DLD1 (cell line): ENCODE measurements at regions not wholly inside any gene's neighbourhood (a gene's known extent, or its start where the extent isn't known, plus 50 kb on each side); places are given as distances from the start of the nearest gene placed in this dataset.
"Not testable (repeated sequence)": the region's sequence is repeated elsewhere in the genome, so short reads cannot be mapped to it uniquely, and the experiment has no call there.

ENCODE experiments used
- in situ Hi-C: cut with HindIII; loops from 2 replicates; pipeline ENCODE4 v1.10.0; 2017; ENCODE audit warnings: low sequenced_read_pairs

DNA sequence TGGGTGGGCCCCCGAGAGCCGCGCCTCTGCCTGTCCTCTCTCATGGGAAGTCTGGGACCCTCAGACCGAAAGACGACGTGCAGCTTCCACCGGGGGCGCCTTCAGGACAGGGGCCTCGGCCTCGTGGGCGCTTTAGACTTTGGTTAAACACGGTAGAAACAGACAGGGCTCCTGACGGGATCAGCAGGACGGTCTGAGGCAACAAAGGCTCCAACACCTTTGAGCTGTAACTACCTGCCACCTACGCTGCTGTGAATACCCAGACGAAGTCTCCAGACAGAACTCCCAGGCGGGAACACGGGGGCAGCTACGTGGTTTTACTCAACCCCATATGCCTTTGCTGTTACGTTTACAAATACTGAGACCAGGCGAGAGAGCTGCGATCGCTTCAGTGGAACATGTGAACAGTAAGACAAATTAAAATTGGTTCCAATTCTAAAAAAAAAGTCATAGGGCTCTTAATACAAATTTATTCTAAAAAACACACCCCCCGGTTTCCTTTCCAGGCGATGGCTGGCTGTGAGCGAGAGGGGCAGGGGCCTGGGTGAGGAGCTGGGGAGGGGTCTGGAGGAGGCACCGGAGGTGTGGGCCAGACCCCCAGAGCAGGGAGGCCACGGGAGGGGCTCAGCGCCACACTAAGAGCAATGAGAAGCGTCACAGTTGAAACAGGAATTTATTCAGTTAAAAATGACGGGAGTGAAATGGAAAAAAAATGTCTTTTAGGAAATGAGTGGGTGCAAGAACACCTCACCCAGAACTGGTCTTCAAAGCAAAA lies 453.2 kb downstream of the QKI start:
- in situ Hi-C loops = no loop called here

DNA sequence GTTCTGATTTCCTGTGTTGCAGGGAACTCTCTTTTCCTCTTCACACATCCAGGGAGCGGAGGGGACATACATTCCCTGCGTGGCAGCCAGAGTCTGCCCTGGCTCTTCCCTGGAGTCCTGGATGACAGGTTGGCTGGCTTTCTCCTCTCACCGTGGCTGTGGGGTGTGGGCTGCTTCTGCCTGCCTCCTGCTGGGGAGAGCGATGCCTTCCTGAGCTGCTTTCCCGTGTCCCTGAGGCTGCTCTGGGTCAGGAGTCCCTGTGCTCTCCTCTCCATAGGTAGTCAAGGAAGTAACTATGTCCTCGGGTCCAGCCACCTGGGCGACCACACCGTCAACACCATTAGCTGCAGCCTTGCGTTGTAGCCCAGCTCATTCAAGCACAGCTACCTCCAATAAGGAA lies 451.7 kb downstream of the QKI start:
- in situ Hi-C loops = no loop called here

DNA sequence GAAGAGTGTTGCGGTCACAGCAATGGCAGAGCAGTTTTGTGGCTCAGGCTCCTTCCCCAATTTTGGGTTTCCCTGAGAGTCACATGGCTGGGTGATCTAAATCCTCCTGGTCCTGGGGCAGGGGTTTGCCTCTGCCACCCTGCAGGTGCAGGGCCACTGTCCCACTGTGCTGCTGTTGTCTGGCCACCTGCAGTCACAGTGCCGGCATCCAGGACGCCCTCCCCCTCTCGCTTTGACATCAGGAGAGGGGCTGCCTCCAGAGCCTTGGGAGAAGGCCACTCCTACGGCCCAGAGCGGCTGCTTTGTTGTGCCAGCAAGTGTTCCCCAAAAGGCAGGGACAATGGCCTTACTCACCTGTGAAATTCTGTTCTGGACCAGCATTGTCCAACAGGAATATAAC lies 449.0 kb downstream of the QKI start:
- in situ Hi-C loops = no loop called here

DNA sequence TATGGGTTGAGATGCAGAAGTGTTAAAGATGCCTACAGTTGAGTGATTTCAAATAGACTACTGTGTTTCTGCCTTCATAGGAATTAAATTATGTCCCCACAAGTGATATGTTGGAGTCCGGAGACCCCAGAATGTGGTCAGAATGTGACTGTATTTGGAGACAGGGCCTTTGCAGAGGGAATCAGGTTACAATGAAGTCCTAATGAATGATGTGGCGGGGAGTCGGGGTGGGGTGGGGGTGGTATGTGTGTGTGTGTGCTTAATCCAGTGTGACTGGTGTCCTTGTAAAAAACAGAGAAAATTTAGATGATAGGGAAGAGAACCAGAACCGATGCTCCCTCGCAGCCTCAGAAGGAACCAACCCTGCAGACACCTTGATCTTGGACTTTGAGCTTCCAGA lies 448.2 kb downstream of the QKI start:
- in situ Hi-C loops = no loop called here

DNA sequence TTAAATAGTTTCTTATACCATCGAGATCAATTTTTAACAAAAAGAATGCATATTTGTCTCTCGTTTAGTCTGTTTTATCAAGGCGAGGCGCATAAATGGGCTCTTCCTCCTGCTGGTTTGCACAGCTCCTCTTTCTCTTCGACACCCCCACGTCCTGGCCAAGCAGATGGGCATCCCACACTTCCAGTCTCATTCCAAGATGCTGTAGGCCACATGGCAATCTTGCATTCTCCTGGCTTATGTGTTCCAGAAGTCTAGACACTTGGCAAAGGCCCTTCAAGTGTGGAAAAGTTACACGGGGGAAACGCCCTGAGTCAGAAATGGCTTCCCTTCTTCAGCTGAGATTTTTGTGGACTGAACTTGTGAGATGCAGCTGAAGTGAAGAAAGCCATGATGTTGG lies 447.1 kb downstream of the QKI start:
- in situ Hi-C loops = no loop called here

DNA sequence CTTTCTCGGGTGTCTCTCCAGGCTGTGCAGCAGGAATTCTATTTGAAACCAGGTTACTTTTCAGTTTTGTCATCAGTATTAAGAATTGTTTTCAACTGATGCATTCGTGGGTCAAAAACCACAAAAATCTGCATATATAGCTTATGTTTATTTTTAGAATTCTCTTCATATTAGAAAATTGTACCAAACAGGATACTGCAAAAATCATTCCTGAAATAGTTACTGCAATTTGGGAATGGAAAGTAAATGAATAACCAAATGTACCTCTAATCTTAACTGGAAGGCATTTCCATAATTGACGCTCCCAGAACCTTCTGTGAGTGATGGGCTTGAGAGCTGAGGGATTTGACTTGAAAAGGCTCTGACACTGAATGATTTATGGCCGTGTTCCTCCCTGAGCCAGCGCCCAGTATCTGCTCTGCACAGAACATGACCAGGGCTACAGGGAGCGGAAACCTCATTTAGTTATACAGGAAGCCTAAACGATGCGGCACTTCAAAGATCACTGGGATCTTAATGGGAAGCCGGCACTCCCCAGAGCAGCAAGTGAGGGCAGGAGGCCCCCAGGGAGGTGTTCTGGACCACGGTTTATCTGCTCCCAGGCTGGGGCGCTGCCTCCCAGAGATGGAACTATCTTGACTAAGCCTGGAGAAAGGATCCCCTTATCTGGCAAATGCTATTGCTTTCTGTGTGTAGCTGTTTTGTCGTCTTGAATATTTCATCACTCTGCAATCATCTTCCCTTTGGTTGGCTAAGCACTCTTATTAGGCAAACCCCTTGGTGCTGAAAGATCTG lies 446.0 kb downstream of the QKI start:
- in situ Hi-C loops = no loop called here

DNA sequence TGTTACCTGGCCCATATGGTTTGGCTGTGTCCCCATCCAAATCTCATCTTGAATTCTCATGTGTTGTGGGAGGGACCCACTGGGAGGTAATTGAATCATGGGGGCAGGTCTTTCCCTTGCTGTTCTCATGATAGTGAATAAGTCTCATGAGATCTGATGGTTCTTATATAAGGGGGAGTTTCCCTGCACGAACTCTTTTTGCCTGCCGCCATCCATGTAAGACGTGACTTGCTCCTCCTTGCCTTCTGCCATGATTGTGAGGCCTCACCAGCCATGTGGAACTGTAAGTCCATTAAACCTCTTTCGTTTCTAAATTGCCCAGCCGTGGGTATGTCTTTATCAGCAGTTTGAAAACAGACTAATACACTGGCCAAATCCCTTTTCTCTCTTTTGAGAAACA lies 444.4 kb downstream of the QKI start:
- in situ Hi-C loops = not testable (repeated sequence)

DNA sequence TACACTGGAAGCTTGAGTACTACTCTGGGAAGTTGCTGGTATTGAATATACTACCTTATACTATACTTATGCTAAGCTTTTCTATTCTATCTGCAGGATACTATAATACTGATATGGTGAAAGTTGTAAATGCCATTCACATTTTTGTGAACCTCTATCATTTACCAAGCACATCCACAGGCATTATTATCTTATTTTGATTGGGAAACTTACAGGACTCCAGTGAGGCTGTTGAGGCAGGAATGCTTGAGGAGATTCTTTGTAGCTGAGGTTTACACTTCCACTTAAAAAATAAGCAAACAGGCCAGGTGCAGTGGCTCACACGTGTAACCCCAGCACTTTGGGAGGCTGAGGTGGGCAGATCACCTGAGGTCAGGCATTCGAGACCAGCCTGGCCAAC lies 442.9 kb downstream of the QKI start:
- in situ Hi-C loops = no loop called here

DNA sequence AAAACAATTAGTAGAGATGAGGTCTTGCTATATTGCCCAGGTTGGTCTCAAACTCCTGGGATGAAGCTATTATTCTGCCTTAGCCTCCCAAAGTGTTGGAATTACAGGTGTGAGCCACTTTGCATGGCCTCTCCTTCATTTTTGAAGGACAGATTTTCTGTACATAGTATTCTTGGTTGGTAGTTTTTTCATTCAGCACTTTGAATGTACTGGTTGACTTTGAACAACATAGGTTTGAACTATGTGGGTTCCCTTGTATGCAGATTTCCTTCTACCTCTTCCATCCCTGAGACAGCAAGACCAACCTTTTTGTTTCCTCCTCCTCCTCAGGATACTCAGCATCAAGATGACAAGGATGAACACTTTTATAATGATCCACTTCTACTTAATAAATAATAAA lies 436.4 kb downstream of the QKI start:
- in situ Hi-C loops = no loop called here

DNA sequence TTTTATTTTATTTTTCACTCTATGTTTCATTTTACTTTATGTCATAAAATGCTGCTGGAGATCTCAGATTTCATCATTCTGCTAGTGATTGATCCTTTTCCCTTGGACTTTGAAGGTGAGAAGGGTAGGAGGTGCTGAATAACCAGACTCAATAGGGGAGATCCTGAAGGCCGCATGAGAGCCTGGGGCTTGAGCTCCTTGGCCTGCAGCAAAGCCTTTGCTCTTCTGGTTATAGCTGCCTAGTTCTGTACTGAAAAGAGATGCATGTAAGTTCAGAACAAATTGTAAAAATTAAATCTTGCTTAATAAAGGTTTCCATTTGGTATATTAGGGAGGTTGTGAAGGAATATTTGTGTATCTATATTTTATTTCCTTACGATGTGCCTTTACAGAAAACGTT lies 430.2 kb downstream of the QKI start:
- in situ Hi-C loops = no loop called here

DNA sequence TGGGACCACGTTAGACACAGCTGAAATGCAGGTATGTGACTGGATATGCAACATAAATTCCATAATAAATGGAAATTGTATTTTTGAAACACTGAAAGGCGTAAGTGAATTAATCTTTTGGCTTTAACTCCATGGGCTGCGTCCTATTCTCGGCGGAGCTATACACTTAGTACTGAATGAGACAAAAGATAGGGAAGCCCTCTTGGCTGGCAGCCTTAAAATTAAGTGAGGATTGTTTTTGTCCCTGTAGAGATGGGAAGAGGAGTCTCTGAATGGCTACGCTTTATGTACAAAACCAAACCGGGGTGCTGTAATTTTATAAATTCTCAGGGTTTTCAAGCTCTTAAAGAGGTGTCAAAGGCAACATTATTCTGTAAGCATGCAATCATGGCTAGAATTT lies 429.8 kb downstream of the QKI start:
- in situ Hi-C loops = no loop called here

DNA sequence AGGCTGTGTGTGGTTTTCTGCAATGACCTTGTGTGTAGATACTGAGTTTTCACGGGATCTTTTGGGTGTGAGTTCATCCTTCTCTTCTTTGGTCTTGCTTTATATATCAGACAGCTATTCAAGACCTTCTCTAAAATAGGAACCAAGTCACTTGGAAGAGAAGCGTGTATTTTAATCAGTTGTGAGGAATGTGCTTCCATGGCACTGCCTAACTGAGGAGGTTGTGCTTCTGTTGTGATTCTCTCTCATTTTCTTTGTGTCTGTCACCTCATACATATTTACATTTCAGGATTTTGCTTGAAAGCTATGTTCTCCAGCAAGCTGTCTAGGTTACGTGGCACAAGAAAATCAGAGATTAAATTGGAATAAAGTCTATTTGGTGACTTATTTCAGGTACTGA lies 428.7 kb downstream of the QKI start:
- in situ Hi-C loops = no loop called here

DNA sequence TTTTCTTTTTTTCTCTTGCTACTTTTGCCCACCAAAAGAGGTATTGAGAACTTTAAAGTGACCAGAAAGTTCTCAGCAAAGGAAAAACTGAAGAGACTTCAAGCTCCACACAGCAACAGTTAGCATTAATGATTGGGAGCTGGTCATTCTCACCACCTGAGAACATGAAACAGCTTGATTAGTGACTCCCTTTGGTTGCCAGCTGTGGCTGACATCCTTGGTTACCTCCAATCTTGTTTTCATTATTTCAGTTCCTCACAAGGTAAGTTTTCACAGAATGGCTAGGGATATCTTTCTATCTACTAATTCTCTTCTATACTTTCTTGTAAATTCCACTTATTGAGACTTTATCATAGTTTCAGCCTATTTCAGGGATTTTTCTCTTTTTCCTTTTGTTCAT lies 427.9 kb downstream of the QKI start:
- in situ Hi-C loops = no loop called here

DNA sequence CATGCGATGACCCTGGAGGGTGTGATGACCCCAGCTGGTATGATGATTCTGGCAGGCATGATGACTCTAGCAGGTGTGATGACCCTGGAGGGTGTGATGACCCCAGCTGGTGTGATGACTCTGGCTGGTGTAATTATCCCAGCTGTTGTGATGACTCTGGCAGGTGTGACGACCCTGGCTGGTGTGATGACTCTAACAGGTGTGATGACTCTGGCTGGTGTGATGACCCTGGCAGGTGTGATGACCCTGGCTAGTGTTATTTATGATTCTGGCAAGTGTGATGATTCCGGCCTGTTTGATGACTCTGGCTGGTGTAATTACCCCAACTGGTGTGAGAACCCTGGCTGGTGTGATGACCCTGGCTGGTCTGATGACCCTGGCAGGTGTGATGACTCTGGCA lies 427.2 kb downstream of the QKI start:
- in situ Hi-C loops = no loop called here

DNA sequence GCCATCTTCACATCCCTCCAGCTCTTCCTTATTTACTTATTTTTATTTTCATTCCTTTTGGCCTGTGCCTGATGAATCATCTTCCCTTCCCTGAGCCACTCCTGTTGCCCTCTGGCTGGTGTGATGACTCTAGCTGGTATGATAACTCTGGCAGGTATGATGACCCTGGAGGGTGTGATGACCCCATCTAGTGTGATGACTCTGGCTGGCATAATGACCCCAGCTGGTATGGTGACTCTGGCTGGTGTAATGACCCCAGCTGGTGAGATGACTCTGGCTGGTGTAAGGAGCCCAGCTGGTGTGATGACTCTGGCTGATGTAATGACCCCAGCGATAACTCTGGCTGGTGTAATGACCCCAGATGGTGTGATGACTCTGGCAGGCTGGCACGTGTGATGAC lies 426.8 kb downstream of the QKI start:
- in situ Hi-C loops = no loop called here

DNA sequence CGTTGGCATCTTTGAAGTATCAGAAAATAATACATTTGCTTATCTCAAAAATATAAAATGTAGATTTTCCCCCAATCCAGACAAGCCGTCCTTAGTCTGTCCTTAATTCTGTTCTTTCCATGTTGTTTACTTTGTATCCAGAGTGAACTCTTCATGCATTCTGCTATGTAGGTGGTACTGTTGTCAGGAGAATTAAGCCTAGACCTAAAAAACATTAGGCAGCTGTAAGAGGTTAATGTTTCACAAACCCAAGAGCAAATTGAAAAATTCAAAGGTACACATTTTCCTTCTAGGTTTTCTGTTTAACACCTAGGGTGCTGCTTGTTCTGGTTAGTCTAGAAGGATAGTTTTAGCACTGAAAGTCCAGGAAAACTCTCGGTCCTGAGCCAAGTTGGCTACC lies 426.4 kb downstream of the QKI start:
- in situ Hi-C loops = no loop called here

DNA sequence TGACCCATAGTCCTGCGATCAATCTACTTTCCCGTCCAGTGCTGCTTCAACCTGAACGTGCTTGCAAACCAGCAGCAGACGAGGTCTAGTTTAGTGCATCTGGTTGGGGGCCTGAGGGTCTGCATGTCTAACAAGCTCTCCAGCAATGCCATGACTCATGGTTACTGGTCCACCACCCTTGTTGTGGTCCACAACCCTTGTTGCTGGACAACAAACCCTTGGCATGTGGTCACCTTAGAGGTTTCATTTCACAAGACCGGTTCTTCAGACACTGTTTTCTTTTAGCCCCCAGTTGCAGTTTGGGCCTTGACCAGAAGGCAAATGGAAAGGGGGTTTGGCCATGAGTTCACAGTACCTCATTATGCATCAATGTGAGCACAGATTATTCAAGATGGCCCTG lies 424.8 kb downstream of the QKI start:
- in situ Hi-C loops = no loop called here

DNA sequence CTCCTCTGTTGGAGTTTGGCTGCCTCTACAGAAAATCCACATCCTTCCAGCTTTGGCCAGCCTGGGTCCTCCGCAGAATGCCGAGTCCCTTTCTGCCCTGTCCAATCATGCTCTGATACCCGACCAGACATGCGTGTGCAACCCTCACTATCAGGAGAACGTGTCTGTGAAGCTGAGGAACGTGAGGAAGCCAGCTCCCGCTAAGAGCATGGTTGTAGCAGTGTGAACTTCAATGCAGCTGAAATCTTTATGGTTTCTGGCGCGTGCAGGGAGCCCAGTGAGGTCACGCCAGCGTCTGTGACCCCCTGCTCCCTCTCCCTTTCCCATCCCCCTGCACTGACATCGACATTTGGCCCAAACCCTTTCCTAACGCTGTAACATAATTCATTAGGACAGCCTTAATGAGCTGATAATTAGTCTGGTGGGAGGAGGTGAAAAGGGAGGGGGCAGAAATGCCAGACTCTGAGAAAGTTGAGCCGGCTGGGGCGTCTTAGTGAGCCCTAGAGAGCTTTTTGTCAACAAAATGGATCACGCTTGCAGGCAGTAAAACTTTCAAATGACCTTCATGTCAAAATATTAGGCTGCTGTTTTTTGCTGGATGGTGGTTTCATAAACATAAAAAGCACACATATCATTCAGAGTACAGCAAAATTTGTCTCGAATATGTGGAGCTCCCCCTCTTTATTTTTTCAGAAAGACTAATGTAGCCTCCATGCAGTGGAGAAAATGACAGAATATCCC lies 423.3 kb downstream of the QKI start:
- in situ Hi-C loops = no loop called here

DNA sequence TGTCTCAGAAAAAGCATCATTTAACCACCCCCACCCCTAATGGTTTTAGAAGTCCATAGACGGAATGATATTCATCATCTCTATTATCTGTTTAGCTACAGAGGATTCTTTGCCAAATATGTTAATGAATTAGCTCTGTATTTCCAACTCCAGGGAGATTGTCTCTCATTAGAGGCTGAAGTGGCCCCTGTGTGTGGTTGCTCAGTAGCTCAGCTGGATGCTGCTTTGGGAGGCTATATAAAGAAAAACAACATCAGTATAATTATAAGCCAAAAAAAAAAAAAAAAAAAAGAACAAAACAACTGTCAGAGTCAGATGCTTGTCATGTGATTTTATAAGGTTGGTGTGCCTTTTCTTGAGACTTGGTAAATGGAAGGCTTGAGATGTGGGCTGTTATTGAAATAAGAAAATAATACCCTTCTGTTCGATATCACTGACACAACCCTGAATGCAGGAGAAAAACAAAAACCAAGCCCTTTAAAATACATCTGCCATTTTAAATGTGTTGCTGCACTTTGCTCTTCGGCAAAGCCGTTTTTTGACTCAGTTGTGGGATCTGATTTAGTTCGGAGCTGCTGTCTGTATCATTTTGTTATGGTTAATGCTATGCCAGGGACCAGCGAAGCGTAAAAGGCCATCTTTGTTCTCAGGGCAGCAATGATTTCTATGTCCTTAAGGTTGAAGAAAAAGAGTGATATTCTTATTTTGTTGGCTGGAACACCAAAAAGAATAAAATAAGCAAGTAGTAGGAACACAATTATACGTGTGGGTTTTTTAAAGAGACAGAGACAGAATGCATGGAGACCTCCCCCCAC lies 422.6 kb downstream of the QKI start:
- in situ Hi-C loops = no loop called here

DNA sequence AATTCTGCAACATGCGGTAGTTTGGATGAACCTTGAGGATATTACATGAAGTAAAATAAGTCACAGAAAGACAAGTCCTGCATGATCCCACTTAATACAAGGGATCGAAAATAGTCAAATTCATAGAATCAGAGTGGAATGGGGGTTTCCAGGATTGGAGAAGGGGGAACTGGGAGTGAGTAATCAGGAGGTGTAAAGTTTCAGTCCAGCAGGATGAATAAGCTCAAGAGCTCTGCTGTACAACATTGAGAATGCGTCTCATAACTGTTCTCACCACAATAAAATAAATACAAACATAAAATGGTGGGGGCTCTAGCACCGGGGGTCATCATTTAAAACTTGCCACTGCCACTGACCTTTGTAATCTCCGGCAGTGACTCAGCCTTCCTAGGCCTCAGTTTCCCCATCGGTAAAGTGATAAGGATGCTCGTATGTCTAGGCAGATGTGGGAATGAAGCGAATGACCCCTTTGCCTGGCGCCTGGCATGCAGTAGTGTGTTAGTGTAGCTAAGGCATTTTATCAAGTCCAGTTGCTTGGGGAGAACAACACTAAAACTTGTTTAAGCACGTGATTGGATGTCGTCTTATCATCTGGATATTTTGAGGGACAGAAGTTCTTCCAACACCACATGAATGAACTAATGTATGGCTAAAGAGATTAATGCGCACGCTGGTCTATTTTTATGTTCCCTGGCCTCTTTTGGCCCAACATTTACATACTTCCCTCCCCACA lies 421.1 kb downstream of the QKI start:
- in situ Hi-C loops = no loop called here
